LNCaP clone FGC (cell line): ENCODE measurements at regions not wholly inside any gene's neighbourhood (a gene's known extent, or its start where the extent isn't known, plus 50 kb on each side); places are given as distances from the start of the nearest gene placed in this dataset.

Source experiments
- DNase-seq: peaks from one replicate; pipeline ENCODE4 v3.0.0-alpha.2; 2011; ENCODE audit warnings: low read depth
- H3K4me3 ChIP-seq: 2 replicates; pipeline ENCODE4 v1.5.1; 2011; ENCODE audit warnings: mild to moderate bottlenecking, low read depth, low read length, control low read depth
- TF ChIP-seq, protein P1 (sequence below): IDR thresholded peaks from 2 replicates; pipeline ENCODE4 v1.5.1; 2012; ENCODE audit warnings: mild to moderate bottlenecking; ENCODE audit not compliant: control insufficient read depth, insufficient read depth; ENCODE audit errors: extremely low read depth

DNA sequence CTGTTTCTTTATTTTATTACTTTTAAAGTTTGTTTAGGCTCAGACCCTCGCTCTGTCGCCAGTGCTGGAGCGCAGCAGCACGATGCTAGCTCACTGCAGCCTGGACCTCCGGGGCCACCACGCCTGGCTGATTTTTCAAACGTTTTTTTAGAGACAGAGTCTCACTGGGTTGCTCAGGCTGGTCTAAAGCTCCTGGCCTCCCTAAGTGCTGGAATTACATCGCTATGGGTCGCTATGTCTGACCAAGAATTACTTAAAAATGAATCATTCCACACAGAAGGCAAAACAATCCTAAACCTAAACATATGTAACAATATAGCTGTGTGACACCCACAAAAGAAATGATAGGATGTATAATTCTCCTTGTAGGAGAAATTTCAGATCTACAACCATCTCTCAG is 86.9 kb upstream of the SIMC1 start:
- no peak for DNase-seq
- TF ChIP-seq, protein P1, sequence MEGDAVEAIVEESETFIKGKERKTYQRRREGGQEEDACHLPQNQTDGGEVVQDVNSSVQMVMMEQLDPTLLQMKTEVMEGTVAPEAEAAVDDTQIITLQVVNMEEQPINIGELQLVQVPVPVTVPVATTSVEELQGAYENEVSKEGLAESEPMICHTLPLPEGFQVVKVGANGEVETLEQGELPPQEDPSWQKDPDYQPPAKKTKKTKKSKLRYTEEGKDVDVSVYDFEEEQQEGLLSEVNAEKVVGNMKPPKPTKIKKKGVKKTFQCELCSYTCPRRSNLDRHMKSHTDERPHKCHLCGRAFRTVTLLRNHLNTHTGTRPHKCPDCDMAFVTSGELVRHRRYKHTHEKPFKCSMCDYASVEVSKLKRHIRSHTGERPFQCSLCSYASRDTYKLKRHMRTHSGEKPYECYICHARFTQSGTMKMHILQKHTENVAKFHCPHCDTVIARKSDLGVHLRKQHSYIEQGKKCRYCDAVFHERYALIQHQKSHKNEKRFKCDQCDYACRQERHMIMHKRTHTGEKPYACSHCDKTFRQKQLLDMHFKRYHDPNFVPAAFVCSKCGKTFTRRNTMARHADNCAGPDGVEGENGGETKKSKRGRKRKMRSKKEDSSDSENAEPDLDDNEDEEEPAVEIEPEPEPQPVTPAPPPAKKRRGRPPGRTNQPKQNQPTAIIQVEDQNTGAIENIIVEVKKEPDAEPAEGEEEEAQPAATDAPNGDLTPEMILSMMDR: no peak
- no peak overlapping the region for H3K4me3 ChIP-seq

DNA sequence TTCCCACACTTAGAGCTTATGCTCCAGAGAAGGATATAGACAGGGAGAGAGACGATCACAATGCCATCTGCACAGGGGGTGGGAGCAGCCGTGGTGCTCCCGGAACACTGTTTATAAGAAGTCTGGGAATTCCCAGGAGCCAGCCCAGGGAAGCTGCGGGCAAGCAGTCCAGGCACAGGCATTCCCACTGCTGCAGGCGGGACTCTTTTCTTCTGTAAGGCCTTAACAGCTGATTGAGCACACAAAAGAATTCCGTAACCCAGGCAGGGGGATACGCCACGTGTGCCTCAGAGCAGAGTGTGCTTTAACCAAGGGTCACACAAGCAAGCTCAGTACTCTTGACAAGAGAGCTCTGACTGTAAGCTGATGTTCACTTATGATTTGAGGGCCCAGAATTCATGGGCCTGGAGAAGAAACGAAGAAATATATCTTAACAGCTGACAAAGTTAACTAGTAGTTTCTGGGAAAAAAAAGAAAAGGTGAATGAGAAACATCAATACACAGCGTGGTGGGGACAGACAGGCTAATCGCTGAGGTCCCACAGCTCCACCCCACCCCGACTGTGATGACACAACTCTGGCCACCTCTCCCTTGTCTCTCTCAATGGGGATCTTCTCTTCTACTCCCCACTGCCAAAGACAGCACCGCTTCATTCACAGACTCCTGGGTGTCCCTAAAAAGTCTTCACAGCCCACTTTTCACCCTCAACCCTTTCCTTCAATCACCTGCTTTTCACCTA is 85.9 kb upstream of the SIMC1 start:
- no peak overlapping the region for H3K4me3 ChIP-seq
- DNase-seq: no peak
- TF ChIP-seq, protein P1: no peak

DNA sequence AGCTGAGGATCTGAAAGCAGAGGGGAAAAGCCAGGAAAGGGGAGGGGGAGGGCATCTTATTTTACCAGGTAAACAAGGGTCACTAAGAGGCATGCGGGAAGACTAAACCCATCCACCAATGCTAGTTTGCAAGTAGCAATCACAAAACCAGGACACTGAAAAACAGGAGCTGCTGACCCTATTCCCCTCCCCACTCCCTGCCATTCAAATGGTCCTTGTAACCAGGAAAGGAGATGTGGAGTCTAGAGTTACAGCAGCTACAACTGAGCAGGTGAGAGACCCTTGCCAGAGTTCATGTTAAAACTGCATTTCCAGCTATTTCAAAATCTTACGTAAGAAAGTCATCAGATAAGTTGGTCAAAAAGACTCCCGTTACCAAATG is 85.3 kb upstream of the SIMC1 start:
- no peak overlapping the region for H3K4me3 ChIP-seq
- no peak for DNase-seq
- TF ChIP-seq, protein P1: no peak

DNA sequence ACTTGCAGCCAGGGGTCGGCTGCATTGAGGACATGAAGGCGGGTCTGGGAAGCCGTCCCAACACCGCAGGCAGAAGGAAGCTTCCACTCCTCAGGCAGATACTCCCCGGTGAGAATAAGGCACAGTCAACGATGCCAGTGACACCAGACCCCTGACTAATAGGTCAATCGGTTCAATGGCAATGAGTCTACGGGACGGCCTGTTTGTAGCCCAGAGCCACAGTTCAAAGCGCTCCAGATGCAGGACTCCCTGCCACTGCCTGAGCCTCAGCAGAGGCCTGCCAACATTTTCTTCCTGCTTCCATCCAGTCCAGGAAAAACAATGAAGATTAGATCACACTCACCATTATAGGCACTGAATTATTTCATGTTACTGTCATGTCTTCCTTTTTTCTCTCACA is 84.5 kb upstream of the SIMC1 start:
- H3K4me3 ChIP-seq: no peak overlapping the region
- no peak for DNase-seq
- TF ChIP-seq, protein P1: no peak

DNA sequence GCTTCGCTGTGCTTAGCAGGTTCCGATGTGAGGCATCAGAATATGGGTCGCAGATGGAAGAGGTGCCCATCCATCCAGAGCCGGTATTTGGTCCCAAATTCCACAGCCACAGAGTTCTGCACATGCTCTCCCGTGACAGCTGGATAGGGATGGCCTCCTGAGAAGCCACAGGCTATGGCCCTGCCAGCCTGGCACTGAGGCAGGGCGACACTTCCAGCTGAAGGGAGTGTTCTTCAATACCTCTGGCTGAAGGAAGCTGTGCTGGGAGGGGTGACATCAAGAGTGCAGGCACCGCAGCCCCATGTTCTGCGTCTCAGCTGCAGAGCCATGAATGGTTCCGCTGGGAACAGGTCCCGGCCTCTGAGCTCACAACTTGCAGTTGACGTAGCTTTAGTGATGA is 83.4 kb upstream of the SIMC1 start:
- TF ChIP-seq, protein P1: no peak
- no peak for DNase-seq
- H3K4me3 ChIP-seq: no peak overlapping the region

DNA sequence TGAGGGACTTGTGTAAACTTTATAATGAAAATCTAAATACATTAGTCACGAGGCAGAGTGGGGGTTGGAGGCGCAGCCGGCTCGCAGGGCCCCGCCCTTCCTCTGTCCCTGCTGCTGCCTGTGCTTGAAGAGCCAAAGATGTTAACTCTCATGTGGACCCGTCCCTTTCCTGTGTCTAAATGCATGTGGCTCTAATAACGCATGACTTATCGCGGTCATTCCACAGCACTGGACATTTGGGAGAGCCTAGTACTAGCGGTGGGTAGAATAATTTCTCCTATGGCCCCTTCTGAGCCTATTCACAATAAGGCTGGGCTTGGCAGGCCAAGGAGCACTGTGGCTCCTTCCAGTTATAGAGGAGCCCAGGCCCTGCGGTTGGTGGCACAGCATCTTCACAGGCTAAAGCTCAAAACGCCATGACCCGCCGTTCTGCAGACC is 82.3 kb upstream of the SIMC1 start:
- no peak overlapping the region for H3K4me3 ChIP-seq
- TF ChIP-seq, protein P1: no peak
- no peak for DNase-seq

DNA sequence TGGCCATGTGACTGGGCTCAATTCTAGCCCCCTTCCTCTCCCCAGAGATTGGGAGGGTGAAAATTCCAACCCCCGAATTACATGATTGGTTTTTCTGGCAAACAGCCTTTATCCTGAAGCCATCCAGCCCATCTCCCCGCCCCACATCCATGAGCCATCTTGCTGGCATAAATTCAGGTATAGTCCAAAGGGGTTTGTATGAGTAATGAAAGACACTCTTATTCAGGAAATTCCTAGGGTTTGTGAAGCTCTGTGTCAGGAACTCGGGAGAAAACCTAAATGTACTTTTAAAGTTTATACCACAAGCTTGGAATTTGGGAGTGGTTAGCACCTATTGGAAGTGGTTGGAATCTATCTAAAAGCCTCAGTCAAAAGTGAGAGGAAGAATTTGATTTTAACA is 80.6 kb upstream of the SIMC1 start:
- no peak overlapping the region for H3K4me3 ChIP-seq
- TF ChIP-seq, protein P1: no peak
- no peak for DNase-seq
